Vagina (tissue), 2 donors: ENCODE measurements at regions not wholly inside any gene's neighbourhood (a gene's known extent, or its start where the extent isn't known, plus 50 kb on each side); places are given as distances from the start of the nearest gene placed in this dataset.
"Not testable (repeated sequence)": the region's sequence is repeated elsewhere in the genome, so short reads cannot be mapped to it uniquely, and the experiment has no call there.

Source experiments
- DNase-seq, 2 donors: peaks; one replicate each; pipeline ENCODE4 v3.0.0-alpha.2; 2017; ENCODE audit errors: extremely low spot score in 2 of 2
- H3K27ac ChIP-seq: fragments of 200-600 bp; sonication (generic); one replicate; pipeline ENCODE4 v1.5.1; 2019
- H3K27me3 ChIP-seq: fragments of 200-600 bp; sonication (generic); one replicate; pipeline ENCODE4 v1.5.1; 2019
- H3K36me3 ChIP-seq, 2 donors: fragments of 200-600 bp; sonication (generic); one replicate each; pipeline ENCODE4 v1.5.1; 2017 to 2019
- H3K4me1 ChIP-seq: fragments of 200-600 bp; sonication (generic); one replicate; pipeline ENCODE4 v1.5.1; 2019
- H3K4me3 ChIP-seq, 2 donors: fragments of 200-600 bp; sonication (generic); 1 replicate in 1 of 2; 2 replicates in 1 of 2; pipeline ENCODE4 v1.5.1; 2016 to 2019
- H3K9me3 ChIP-seq: fragments of 200-600 bp; sonication (generic); one replicate; pipeline ENCODE4 v1.5.1; 2019
- POLR2A ChIP-seq, 2 donors: fragments of 450-650 bp; IDR thresholded peaks; one replicate each; pipeline ENCODE4 v1.6.1; 2017; ENCODE audit warnings: antibody characterized with exemption in 2 of 2, mild to moderate bottlenecking in 2 of 2, moderate library complexity in 2 of 2
- POLR2AphosphoS5 ChIP-seq, 2 donors: sonication (generic); formaldehyde crosslinking; IDR thresholded peaks; one replicate each; pipeline ENCODE4 v1.9.0; 2017; ENCODE audit warnings: antibody characterized with exemption in 2 of 2, mild to moderate bottlenecking in 2 of 2, low read depth in 1 of 2; ENCODE audit not compliant: insufficient read depth in 1 of 2
- intact Hi-C: fragments of 100-400 bp; cut with DNase I; formaldehyde crosslinking; loops from one replicate; pipeline ENCODE4 v1.15.1; 2023
- TF ChIP-seq, protein P1 (sequence below), 3 experiments: fragments of 450-650 bp in 2 of 3; fragments of 200-600 bp in 1 of 3; sonication (generic) in 1 of 3; IDR thresholded peaks; one replicate each; pipeline ENCODE4 v1.5.1; 2017 to 2019; ENCODE audit warnings: antibody characterized with exemption in 3 of 3, mild to moderate bottlenecking in 2 of 3, moderate library complexity in 2 of 3

DNA sequence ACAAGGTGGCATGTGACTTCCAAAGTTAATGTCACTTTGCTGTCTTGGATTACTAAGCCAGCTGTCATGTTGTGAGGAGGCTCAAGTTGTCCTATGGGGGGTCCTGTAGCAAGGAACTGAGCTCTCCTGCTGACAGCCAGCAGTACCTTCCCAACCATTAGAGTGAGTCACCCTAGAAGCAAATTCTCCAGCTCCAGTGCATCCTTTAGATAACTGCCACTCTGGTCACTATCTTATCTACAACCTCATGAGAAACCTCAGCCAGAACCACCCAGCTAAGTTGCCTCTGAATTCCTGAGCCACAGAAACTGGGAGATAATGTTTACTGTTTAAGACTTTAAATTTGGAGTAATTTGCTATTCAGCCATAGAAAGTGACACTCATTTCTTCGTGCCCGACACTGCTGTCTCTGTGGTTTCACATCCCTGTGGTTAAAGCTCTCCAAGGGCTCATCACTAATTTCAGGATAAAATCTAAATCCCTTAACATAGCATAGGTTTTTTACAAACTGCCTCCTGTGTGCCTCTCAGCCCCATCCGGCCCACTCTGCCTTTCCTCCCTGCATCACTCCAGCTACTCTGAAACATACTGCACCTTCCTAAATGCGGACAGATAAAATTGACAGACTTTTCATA is 83.5 kb downstream of the PRR15 start:
- Histone ChIP-seq H3K4me1 (no peaks in the 10 kb centered on the region), H3K27me3 (no peaks in the 10 kb centered on the region), H3K36me3 (no peaks in the 10 kb centered on the region), H3K27ac (no peak overlapping the region), H3K9me3 (no peaks in the 10 kb centered on the region), H3K4me3 (no peak overlapping the region)
- intact Hi-C loops: no loop called here
- TF ChIP-seq POLR2A (IDR thresholded peaks at IDR 0.05) (no peak), POLR2AphosphoS5 (IDR thresholded peaks at IDR 0.05; ENCODE audit: insufficient read depth in 1 of 2, low read depth in 1 of 2) (no peak)
- TF ChIP-seq, protein P1, sequence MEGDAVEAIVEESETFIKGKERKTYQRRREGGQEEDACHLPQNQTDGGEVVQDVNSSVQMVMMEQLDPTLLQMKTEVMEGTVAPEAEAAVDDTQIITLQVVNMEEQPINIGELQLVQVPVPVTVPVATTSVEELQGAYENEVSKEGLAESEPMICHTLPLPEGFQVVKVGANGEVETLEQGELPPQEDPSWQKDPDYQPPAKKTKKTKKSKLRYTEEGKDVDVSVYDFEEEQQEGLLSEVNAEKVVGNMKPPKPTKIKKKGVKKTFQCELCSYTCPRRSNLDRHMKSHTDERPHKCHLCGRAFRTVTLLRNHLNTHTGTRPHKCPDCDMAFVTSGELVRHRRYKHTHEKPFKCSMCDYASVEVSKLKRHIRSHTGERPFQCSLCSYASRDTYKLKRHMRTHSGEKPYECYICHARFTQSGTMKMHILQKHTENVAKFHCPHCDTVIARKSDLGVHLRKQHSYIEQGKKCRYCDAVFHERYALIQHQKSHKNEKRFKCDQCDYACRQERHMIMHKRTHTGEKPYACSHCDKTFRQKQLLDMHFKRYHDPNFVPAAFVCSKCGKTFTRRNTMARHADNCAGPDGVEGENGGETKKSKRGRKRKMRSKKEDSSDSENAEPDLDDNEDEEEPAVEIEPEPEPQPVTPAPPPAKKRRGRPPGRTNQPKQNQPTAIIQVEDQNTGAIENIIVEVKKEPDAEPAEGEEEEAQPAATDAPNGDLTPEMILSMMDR (IDR thresholded peaks at IDR 0.05): no peak
- DNase-seq: no peak

DNA sequence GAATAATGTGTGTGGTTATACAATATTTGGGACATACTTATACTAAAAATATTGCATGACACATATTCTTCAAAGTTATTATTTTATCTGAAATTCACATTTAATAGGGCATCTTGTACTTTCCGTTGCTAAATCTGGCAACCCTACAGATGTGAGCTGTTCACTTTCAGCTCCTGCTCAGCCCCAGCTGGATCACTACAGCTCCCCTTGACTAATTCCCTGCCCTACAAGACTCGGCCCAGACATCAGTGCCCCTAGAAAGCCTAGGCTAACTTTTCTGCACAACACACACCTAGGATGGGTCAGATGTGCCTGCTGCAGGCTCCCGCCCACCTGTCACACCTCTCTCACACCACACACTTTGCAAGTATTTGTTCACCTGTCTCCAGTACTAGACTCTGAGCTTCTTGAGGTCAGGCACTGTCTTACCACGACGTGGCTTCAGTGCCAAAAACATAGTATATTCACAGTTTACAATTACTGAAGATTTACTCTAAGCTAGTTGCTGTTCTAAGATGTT is 84.1 kb downstream of the PRR15 start:
- intact Hi-C loops, H3K4me1 ChIP-seq, DNase-seq, H3K4me3 ChIP-seq, H3K36me3 ChIP-seq, H3K27ac ChIP-seq, H3K27me3 ChIP-seq, H3K9me3 ChIP-seq: not testable (repeated sequence)

- H3K4me1 ChIP-seq: no peaks in the 10 kb centered on the region
- no peaks in the 10 kb centered on the region for H3K27me3 ChIP-seq
- no peak overlapping the region for H3K4me3 ChIP-seq
- intact Hi-C loops: no loop called here
- no peak for TF ChIP-seq POLR2AphosphoS5 (IDR thresholded peaks at IDR 0.05; ENCODE audit: insufficient read depth in 1 of 2, low read depth in 1 of 2)
- TF ChIP-seq, protein P1 (IDR thresholded peaks at IDR 0.05): no peak
- TF ChIP-seq POLR2A (IDR thresholded peaks at IDR 0.05): no peak
- H3K9me3 ChIP-seq: no peaks in the 10 kb centered on the region
- H3K27ac ChIP-seq: no peak overlapping the region
- no peak for DNase-seq
- H3K36me3 ChIP-seq: no peaks in the 10 kb centered on the region
Measured at GRCh38 chr7:29649028-29649716, 85.5 kb downstream of the PRR15 start.

DNA sequence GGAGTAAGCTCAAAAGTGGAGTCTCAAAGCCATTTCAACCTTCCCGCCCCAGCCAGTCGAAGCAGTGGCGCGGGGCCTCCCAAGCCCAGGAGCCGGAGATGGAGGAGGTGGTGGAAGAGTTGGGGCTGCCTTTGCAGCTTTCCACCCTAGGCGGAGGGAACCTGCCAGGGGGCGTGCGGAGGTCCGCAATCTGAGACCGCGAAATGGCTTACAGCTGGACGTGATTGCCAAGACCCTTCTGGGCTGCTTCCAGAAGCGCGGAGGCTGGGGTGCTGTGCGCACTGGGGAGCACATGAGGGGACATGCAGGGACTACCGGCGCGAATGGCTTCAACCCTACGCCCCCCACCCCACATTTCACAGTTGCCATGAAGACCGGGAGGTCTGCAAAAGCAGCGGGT is 86.2 kb downstream of the PRR15 start:
- Histone ChIP-seq H3K4me1 (no peaks in the 10 kb centered on the region), H3K4me3 (no peak overlapping the region), H3K27me3 (no peaks in the 10 kb centered on the region), H3K36me3 (no peaks in the 10 kb centered on the region), H3K9me3 (no peaks in the 10 kb centered on the region), H3K27ac (no peak overlapping the region)
- TF ChIP-seq POLR2AphosphoS5 (IDR thresholded peaks at IDR 0.05; ENCODE audit: insufficient read depth in 1 of 2, low read depth in 1 of 2) (no peak), POLR2A (IDR thresholded peaks at IDR 0.05) (no peak)
- TF ChIP-seq, protein P1 (IDR thresholded peaks at IDR 0.05): no peak
- no peak for DNase-seq
- intact Hi-C loops: no loop called here

- Histone ChIP-seq H3K4me1 (no peaks in the 10 kb centered on the region), H3K36me3 (no peaks in the 10 kb centered on the region), H3K27me3 (no peaks in the 10 kb centered on the region), H3K9me3 (no peaks in the 10 kb centered on the region), H3K27ac (no peak overlapping the region), H3K4me3 (no peak overlapping the region)
- TF ChIP-seq, protein P1 (IDR thresholded peaks at IDR 0.05): no peak
- DNase-seq: no peak
- intact Hi-C loops: no loop called here
Measured at GRCh38 chr7:29651477-29651876, 87.8 kb downstream of the PRR15 start.
